ENCODE measurements at regions not wholly inside any gene's neighbourhood (a gene's known extent, or its start where the extent isn't known, plus 50 kb on each side); places are given as distances from the start of the nearest gene placed in this dataset.

DNA sequence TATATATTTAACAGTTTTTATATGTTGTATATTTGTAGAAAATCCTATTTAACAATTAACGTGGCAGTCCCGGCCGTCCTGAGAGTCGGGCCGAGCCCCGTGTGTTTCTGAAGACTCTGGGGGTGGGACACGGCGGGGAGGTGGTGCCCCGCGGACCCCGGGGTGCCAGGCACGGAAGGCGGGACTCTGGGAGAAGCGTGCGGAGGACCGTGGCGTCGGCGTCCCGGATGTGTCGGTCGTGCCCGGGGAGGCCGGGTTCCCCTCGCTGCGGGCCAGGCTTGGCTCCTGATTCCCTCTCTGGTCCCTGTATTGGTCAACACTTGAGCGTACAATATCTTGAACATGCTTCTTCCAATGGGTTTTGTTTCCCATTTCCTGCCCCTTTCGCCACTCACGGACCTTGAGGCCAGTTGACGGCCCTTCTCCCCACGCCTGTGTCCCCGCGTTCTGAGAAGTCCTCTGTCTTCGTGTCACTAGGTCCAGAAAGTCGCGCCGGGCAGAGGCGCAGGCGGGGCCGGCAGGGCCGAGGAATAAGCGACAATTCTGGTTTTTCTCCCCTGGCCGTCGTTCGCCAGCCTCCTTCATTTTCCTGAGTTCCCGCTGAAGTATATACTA is 1076.7 kb downstream of the BRD1 start:
- Histone ChIP-seq H3K36me3 (no peaks in the 10 kb centered on the region), H3K4me3 (no peak overlapping the region), H3K27ac (no peak overlapping the region), H4K20me1 (peaks cover 0 to 82% (median 0%) of the 10 kb centered on the region in 11 experiments; a peak in 9 of 22 replicates), H3K9ac (no peak overlapping the region), H3K9me3 (replicated peaks in 1 of 11) (no peaks in the 10 kb centered on the region), H3K4me2 (no peak overlapping the region), H3K4me1 (no peaks in the 10 kb centered on the region; a peak in 1 of 20 replicates), H3K27me3 (peaks cover 0 to 9% (median 4%) of the 10 kb centered on the region in 11 experiments; a peak in 11 of 22 replicates)
- TF ChIP-seq Cebpa-rat (IDR thresholded peaks at IDR 0.05) = no peak

GRCh38 chr22:48750282-48750681 is 1077.4 kb downstream of the BRD1 start:
- no peaks in the 10 kb centered on the region for H3K9me3 ChIP-seq (replicated peaks in 1 of 11)
- H3K4me2 ChIP-seq = no peak overlapping the region
- no peak overlapping the region for H3K4me3 ChIP-seq
- no peaks in the 10 kb centered on the region for H3K36me3 ChIP-seq
- no peak for TF ChIP-seq Cebpa-rat (IDR thresholded peaks at IDR 0.05)
- no peak overlapping the region for H3K27ac ChIP-seq
- no peaks in the 10 kb centered on the region; a peak in 1 of 20 replicates for H3K4me1 ChIP-seq
- H3K27me3 ChIP-seq = peaks cover 0 to 2% (median 0%) of the 10 kb centered on the region in 11 experiments; a peak in 2 of 22 replicates
- no peak overlapping the region for H3K9ac ChIP-seq
- peaks cover 0 to 82% (median 0%) of the 10 kb centered on the region in 11 experiments; a peak in 8 of 22 replicates for H4K20me1 ChIP-seq

GRCh38 chr22:48749555-48750227 is 1078.0 kb downstream of the BRD1 start:
- H3K36me3 ChIP-seq = no peaks in the 10 kb centered on the region
- H3K9ac ChIP-seq = no peak overlapping the region
- no peaks in the 10 kb centered on the region for H3K27me3 ChIP-seq
- H3K9me3 ChIP-seq (replicated peaks in 1 of 11) = no peaks in the 10 kb centered on the region
- TF ChIP-seq Cebpa-rat (IDR thresholded peaks at IDR 0.05) = no peak
- H3K4me2 ChIP-seq = no peak overlapping the region
- H3K27ac ChIP-seq = no peak overlapping the region
- peaks cover 0 to 83% (median 0%) of the 10 kb centered on the region in 11 experiments; a peak in 8 of 22 replicates for H4K20me1 ChIP-seq
- no peaks in the 10 kb centered on the region; a peak in 1 of 20 replicates for H3K4me1 ChIP-seq
- H3K4me3 ChIP-seq = no peak overlapping the region

DNA sequence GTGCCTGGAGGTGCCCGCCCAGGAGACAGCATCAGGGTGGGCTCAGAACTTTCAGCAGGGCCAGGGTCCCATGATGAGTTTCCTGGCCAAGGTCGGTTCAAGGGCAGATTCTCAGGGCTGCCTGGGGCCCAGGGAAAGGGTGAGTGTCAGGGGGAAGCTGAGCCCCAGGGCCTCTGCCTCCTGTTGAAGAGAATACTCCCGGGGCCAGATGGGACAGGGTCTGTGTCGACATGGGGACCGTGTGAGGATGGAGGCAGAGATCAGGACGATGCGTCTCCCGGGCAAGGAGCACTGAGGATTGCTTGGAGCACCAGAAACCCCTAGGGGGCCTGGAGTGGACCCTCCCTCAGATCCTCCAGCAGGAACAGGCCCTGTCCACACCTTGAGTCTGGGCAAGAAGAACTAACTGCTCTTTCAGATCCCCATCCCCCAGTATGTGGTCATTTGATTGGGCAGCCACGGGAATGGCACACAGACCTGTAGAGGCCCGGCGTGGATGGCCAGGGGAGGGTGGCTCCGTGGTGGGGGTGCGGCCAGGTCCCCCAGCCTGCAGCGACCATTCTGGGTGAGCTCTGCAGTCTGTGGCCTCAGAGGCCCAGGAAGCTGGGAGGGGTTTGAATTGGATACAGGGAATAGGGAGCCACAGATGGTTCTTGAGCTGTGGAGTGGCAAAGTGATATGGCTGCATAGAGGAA is 1078.7 kb downstream of the BRD1 start:
- no peak overlapping the region for H3K4me3 ChIP-seq
- no peaks in the 10 kb centered on the region for H3K27me3 ChIP-seq
- no peak overlapping the region for H3K9ac ChIP-seq
- no peak overlapping the region for H3K27ac ChIP-seq
- H3K9me3 ChIP-seq (replicated peaks in 1 of 11) = no peaks in the 10 kb centered on the region
- no peaks in the 10 kb centered on the region; a peak in 1 of 20 replicates for H3K4me1 ChIP-seq
- H4K20me1 ChIP-seq = peaks cover 0 to 88% (median 4%) of the 10 kb centered on the region in 11 experiments; a peak in 9 of 22 replicates
- no peak for TF ChIP-seq Cebpa-rat (IDR thresholded peaks at IDR 0.05)
- H3K36me3 ChIP-seq = no peaks in the 10 kb centered on the region
- H3K4me2 ChIP-seq = no peak overlapping the region

- H3K27ac ChIP-seq = no peak overlapping the region
- no peak overlapping the region for H3K4me2 ChIP-seq
- TF ChIP-seq Cebpa-rat (IDR thresholded peaks at IDR 0.05) = no peak
- H3K36me3 ChIP-seq = no peaks in the 10 kb centered on the region
- peaks cover 0 to under 1% (median 0%) of the 10 kb centered on the region in 10 experiments; a peak in 4 of 20 replicates for H3K4me1 ChIP-seq
- no peaks in the 10 kb centered on the region for H3K27me3 ChIP-seq
- no peaks in the 10 kb centered on the region for H3K9me3 ChIP-seq (replicated peaks in 1 of 11)
- peaks cover 0 to 91% (median 6%) of the 10 kb centered on the region in 11 experiments; a peak in 9 of 22 replicates for H4K20me1 ChIP-seq
- no peak overlapping the region for H3K9ac ChIP-seq
- no peak overlapping the region for H3K4me3 ChIP-seq
These were observed 1079.4 kb downstream of the BRD1 start for GRCh38 chr22:48748113-48748859.

GRCh38 chr22:48746789-48747425 is 1080.8 kb downstream of the BRD1 start:
- no peaks in the 10 kb centered on the region for H3K9me3 ChIP-seq (replicated peaks in 1 of 11)
- no peaks in the 10 kb centered on the region for H3K27me3 ChIP-seq
- H3K4me2 ChIP-seq = no peak overlapping the region
- no peak for TF ChIP-seq Cebpa-rat (IDR thresholded peaks at IDR 0.05)
- peaks cover 0 to 87% (median 0%) of the 10 kb centered on the region in 11 experiments; a peak in 9 of 22 replicates for H4K20me1 ChIP-seq
- peaks cover 0 to 8% (median 0%) of the 10 kb centered on the region in 10 experiments; a peak in 5 of 20 replicates for H3K4me1 ChIP-seq
- H3K36me3 ChIP-seq = no peaks in the 10 kb centered on the region
- no peak overlapping the region for H3K4me3 ChIP-seq
- H3K27ac ChIP-seq = no peak overlapping the region
- no peak overlapping the region for H3K9ac ChIP-seq

GRCh38 chr22:48745842-48746788 is 1081.6 kb downstream of the BRD1 start:
- Histone ChIP-seq H3K4me2 (no peak overlapping the region), H3K9ac (no peak overlapping the region), H3K27me3 (no peaks in the 10 kb centered on the region), H3K27ac (no peak overlapping the region), H3K4me3 (no peak overlapping the region), H3K36me3 (no peaks in the 10 kb centered on the region), H3K9me3 (replicated peaks in 1 of 11) (no peaks in the 10 kb centered on the region), H3K4me1 (peaks cover 0 to 8% (median 0%) of the 10 kb centered on the region in 10 experiments; a peak in 5 of 20 replicates), H4K20me1 (peaks cover 0 to 86% (median 0%) of the 10 kb centered on the region in 11 experiments; a peak in 9 of 22 replicates)
- no peak for TF ChIP-seq Cebpa-rat (IDR thresholded peaks at IDR 0.05)
